ENCODE measurements at regions not wholly inside any gene's neighbourhood (a gene's known extent, or its start where the extent isn't known, plus 50 kb on each side); places are given as distances from the start of the nearest gene placed in this dataset.

- Histone ChIP-seq H3K4me1 (ENCODE audit: control insufficient read depth in 2 of 2, insufficient read depth in 2 of 2, low read length in 1 of 2) (no peaks in the 10 kb centered on the region), H3K4me3 (ENCODE audit: low read depth in 1 of 2, low read length in 2 of 2) (no peak overlapping the region), H3K27me3 (ENCODE audit: control insufficient read depth in 1 of 2, insufficient read depth in 2 of 2, low read length in 2 of 2) (no peaks in the 10 kb centered on the region), H3K9me3 (ENCODE audit: control insufficient read depth in 2 of 2, insufficient read depth in 1 of 2, low read depth in 1 of 2, low read length in 1 of 2) (no peaks in the 10 kb centered on the region), H3K27ac (ENCODE audit: low read depth in 2 of 2, low read length in 1 of 2) (no peak overlapping the region), H3K36me3 (ENCODE audit: control insufficient read depth in 2 of 2, insufficient read depth in 2 of 2, low read length in 1 of 2) (no peaks in the 10 kb centered on the region)
- 61 to 70% methylated on average over 1 of the region's 1 CpG for WGBS, 2 donors
Observed at GRCh38 chr10:80985102-80985501, 447.4 kb downstream of the SH2D4B start.

DNA sequence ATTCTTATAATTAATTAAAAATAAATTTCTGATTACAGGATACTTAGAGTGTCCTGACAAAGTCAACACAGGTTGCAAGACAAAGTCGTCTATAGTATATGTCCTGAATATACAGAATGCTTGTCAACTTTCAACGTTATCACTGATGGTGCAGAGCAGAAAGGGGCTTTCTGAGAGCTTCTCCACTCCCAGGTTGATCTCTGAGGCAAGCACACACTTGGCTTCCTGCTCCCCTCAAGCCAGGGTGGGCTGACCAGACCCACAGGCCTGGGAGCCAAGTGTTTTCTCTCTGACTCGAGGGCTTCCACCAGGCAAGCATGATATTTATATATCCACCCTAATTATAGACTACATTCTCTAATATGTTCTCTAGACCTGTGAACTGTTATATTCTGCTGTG, 448.9 kb downstream of the SH2D4B start:
- Histone ChIP-seq H3K36me3 (ENCODE audit: control insufficient read depth in 2 of 2, insufficient read depth in 2 of 2, low read length in 1 of 2) (no peaks in the 10 kb centered on the region), H3K4me3 (ENCODE audit: low read depth in 1 of 2, low read length in 2 of 2) (no peak overlapping the region), H3K27me3 (ENCODE audit: control insufficient read depth in 1 of 2, insufficient read depth in 2 of 2, low read length in 2 of 2) (no peaks in the 10 kb centered on the region), H3K9me3 (ENCODE audit: control insufficient read depth in 2 of 2, insufficient read depth in 1 of 2, low read depth in 1 of 2, low read length in 1 of 2) (no peaks in the 10 kb centered on the region), H3K4me1 (ENCODE audit: control insufficient read depth in 2 of 2, insufficient read depth in 2 of 2, low read length in 1 of 2) (no peaks in the 10 kb centered on the region), H3K27ac (ENCODE audit: low read depth in 2 of 2, low read length in 1 of 2) (no peak overlapping the region)
- 36 to 51% methylated on average over 3 of the region's 3 CpGs for WGBS, 2 donors

GRCh38 chr10:80988755-80989154, 451.1 kb downstream of the SH2D4B start:
- no peaks in the 10 kb centered on the region for H3K9me3 ChIP-seq (ENCODE audit: control insufficient read depth in 2 of 2, insufficient read depth in 1 of 2, low read depth in 1 of 2, low read length in 1 of 2)
- H3K36me3 ChIP-seq (ENCODE audit: control insufficient read depth in 2 of 2, insufficient read depth in 2 of 2, low read length in 1 of 2): no peaks in the 10 kb centered on the region
- 20 to 37% methylated on average over 3 of the region's 3 CpGs for WGBS, 2 donors
- H3K27ac ChIP-seq (ENCODE audit: low read depth in 2 of 2, low read length in 1 of 2): no peak overlapping the region
- no peak overlapping the region for H3K4me3 ChIP-seq (ENCODE audit: low read depth in 1 of 2, low read length in 2 of 2)
- H3K27me3 ChIP-seq (ENCODE audit: control insufficient read depth in 1 of 2, insufficient read depth in 2 of 2, low read length in 2 of 2): no peaks in the 10 kb centered on the region
- no peaks in the 10 kb centered on the region for H3K4me1 ChIP-seq (ENCODE audit: control insufficient read depth in 2 of 2, insufficient read depth in 2 of 2, low read length in 1 of 2)

DNA sequence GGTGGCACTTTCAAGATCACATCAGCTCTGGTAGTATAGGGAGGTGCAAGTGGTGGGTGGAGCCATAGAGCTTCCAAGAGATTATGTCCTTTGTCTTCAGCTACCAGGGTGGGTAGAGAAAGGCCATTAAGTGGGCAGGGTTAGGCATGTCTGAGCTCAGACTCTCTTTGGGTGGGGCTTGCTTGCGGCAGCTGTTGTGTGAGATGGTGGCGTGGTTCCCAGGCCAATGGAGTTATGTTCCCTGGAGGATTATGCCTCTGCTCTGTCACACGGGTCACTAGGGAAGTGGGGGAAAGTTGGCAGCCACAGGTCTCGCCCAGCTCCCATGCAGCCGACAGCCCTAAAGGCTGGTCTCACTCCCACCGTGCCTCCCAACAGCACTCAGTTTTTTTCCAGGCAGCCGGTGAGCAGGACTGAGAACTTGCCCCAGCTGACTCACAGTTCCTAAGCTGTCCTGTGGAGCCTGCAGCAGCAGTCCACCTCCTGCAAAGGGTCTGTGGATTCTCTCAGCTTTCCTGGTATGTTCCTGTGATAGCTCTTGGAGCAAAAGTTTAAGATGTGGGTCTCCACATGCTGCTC, 459.0 kb downstream of the SH2D4B start:
- 46 to 73% methylated on average over 7 of the region's 7 CpGs for WGBS, 2 donors
- H3K27ac ChIP-seq (ENCODE audit: low read depth in 2 of 2, low read length in 1 of 2): peak overlapping the region; percentile 65 to 70

GRCh38 chr10:81000781-81001180, 463.1 kb downstream of the SH2D4B start:
- Histone ChIP-seq H3K4me1 (ENCODE audit: control insufficient read depth in 2 of 2, insufficient read depth in 2 of 2, low read length in 1 of 2) (peaks cover 3 to 5% of the 10 kb centered on the region in 2 donors), H3K4me3 (ENCODE audit: low read depth in 1 of 2, low read length in 2 of 2) (no peak overlapping the region), H3K27ac (ENCODE audit: low read depth in 2 of 2, low read length in 1 of 2) (no peak overlapping the region), H3K27me3 (ENCODE audit: control insufficient read depth in 1 of 2, insufficient read depth in 2 of 2, low read length in 2 of 2) (no peaks in the 10 kb centered on the region), H3K9me3 (ENCODE audit: control insufficient read depth in 2 of 2, insufficient read depth in 1 of 2, low read depth in 1 of 2, low read length in 1 of 2) (no peaks in the 10 kb centered on the region), H3K36me3 (ENCODE audit: control insufficient read depth in 2 of 2, insufficient read depth in 2 of 2, low read length in 1 of 2) (no peaks in the 10 kb centered on the region)
- 89 to 92% methylated on average over 1 of the region's 1 CpG for WGBS, 2 donors

More for the DNA sequence above, 459.0 kb downstream of the SH2D4B start:
- Histone ChIP-seq H3K27me3 (ENCODE audit: control insufficient read depth in 1 of 2, insufficient read depth in 2 of 2, low read length in 2 of 2) (no peaks in the 10 kb centered on the region), H3K36me3 (ENCODE audit: control insufficient read depth in 2 of 2, insufficient read depth in 2 of 2, low read length in 1 of 2) (no peaks in the 10 kb centered on the region), H3K4me3 (ENCODE audit: low read depth in 1 of 2, low read length in 2 of 2) (no peak overlapping the region), H3K9me3 (ENCODE audit: control insufficient read depth in 2 of 2, insufficient read depth in 1 of 2, low read depth in 1 of 2, low read length in 1 of 2) (peaks cover 0 to 2% of the 10 kb centered on the region in 2 donors), H3K4me1 (ENCODE audit: control insufficient read depth in 2 of 2, insufficient read depth in 2 of 2, low read length in 1 of 2) (peaks cover 3 to 5% of the 10 kb centered on the region in 2 donors)

DNA sequence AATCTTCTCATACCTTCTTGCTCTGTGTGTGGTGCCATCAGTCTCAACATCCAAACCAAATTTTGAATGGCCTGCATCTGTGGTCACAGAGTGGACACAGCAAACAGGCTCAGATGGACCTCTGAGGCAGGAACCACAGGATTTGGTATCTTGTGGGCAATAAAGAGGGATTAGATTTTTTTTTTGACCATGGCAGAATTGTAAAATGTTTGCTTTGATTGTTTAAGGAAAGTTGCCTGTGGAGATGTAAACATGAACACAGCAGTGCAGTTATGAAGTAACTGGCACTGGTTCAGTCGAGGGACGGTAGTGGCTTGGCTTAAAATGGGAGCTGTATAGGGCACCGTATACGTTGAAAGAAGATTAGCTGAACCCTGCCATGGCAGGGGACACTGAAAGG, 464.7 kb downstream of the SH2D4B start:
- H3K36me3 ChIP-seq (ENCODE audit: control insufficient read depth in 2 of 2, insufficient read depth in 2 of 2, low read length in 1 of 2): no peaks in the 10 kb centered on the region
- no peaks in the 10 kb centered on the region for H3K9me3 ChIP-seq (ENCODE audit: control insufficient read depth in 2 of 2, insufficient read depth in 1 of 2, low read depth in 1 of 2, low read length in 1 of 2)
- H3K27ac ChIP-seq (ENCODE audit: low read depth in 2 of 2, low read length in 1 of 2): no peak overlapping the region
- H3K4me3 ChIP-seq (ENCODE audit: low read depth in 1 of 2, low read length in 2 of 2): no peak overlapping the region
- 76 to 87% methylated on average over 4 of the region's 4 CpGs for WGBS, 2 donors
- peaks cover 0 to under 1% of the 10 kb centered on the region in 2 donors for H3K4me1 ChIP-seq (ENCODE audit: control insufficient read depth in 2 of 2, insufficient read depth in 2 of 2, low read length in 1 of 2)
- no peaks in the 10 kb centered on the region for H3K27me3 ChIP-seq (ENCODE audit: control insufficient read depth in 1 of 2, insufficient read depth in 2 of 2, low read length in 2 of 2)

GRCh38 chr10:81007872-81008271, 470.2 kb downstream of the SH2D4B start:
- no peaks in the 10 kb centered on the region for H3K27me3 ChIP-seq (ENCODE audit: control insufficient read depth in 1 of 2, insufficient read depth in 2 of 2, low read length in 2 of 2)
- no peaks in the 10 kb centered on the region for H3K9me3 ChIP-seq (ENCODE audit: control insufficient read depth in 2 of 2, insufficient read depth in 1 of 2, low read depth in 1 of 2, low read length in 1 of 2)
- WGBS, 2 donors: 45 to 58% methylated on average over 1 of the region's 1 CpG

DNA sequence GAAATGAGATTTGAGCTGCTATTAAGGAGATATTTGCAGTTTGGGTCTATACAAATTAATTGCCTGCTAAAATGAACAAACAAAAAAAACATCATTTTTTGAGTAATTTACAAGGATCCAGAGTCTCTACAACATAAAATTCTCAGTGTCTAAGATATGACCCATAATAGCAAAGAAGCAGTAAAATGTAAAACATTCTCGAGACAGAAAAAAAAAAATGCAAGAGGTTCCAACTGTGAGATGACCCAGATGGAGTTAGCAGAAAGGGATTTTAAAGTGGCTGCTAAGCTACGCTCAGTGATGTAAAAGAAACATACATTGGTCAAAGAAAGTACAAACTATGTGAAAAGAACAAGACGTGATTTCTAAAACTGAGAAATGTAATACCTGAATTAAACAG, 471.0 kb downstream of the SH2D4B start:
- H3K27me3 ChIP-seq (ENCODE audit: control insufficient read depth in 1 of 2, insufficient read depth in 2 of 2, low read length in 2 of 2): no peaks in the 10 kb centered on the region
- WGBS, 2 donors: 67 to 70% methylated on average over 3 of the region's 3 CpGs
- no peak overlapping the region for H3K4me3 ChIP-seq (ENCODE audit: low read depth in 1 of 2, low read length in 2 of 2)
- H3K4me1 ChIP-seq (ENCODE audit: control insufficient read depth in 2 of 2, insufficient read depth in 2 of 2, low read length in 1 of 2): no peaks in the 10 kb centered on the region
- H3K9me3 ChIP-seq (ENCODE audit: control insufficient read depth in 2 of 2, insufficient read depth in 1 of 2, low read depth in 1 of 2, low read length in 1 of 2): no peaks in the 10 kb centered on the region
- no peak overlapping the region for H3K27ac ChIP-seq (ENCODE audit: low read depth in 2 of 2, low read length in 1 of 2)
- H3K36me3 ChIP-seq (ENCODE audit: control insufficient read depth in 2 of 2, insufficient read depth in 2 of 2, low read length in 1 of 2): no peaks in the 10 kb centered on the region

More at GRCh38 chr10:81007872-81008271, 470.2 kb downstream of the SH2D4B start:
- Histone ChIP-seq H3K4me3 (ENCODE audit: low read depth in 1 of 2, low read length in 2 of 2) (no peak overlapping the region), H3K27ac (ENCODE audit: low read depth in 2 of 2, low read length in 1 of 2) (no peak overlapping the region), H3K4me1 (ENCODE audit: control insufficient read depth in 2 of 2, insufficient read depth in 2 of 2, low read length in 1 of 2) (no peaks in the 10 kb centered on the region), H3K36me3 (ENCODE audit: control insufficient read depth in 2 of 2, insufficient read depth in 2 of 2, low read length in 1 of 2) (no peaks in the 10 kb centered on the region)

GRCh38 chr10:81009296-81009695, 471.6 kb downstream of the SH2D4B start:
- no peak overlapping the region for H3K27ac ChIP-seq (ENCODE audit: low read depth in 2 of 2, low read length in 1 of 2)
- H3K27me3 ChIP-seq (ENCODE audit: control insufficient read depth in 1 of 2, insufficient read depth in 2 of 2, low read length in 2 of 2): no peaks in the 10 kb centered on the region
- WGBS, 2 donors: 84 to 90% methylated on average over 5 of the region's 5 CpGs
- no peaks in the 10 kb centered on the region for H3K36me3 ChIP-seq (ENCODE audit: control insufficient read depth in 2 of 2, insufficient read depth in 2 of 2, low read length in 1 of 2)
- H3K4me3 ChIP-seq (ENCODE audit: low read depth in 1 of 2, low read length in 2 of 2): no peak overlapping the region
- no peaks in the 10 kb centered on the region for H3K9me3 ChIP-seq (ENCODE audit: control insufficient read depth in 2 of 2, insufficient read depth in 1 of 2, low read depth in 1 of 2, low read length in 1 of 2)
- no peaks in the 10 kb centered on the region for H3K4me1 ChIP-seq (ENCODE audit: control insufficient read depth in 2 of 2, insufficient read depth in 2 of 2, low read length in 1 of 2)

GRCh38 chr10:81013771-81014170, 476.1 kb downstream of the SH2D4B start:
- 36 to 66% methylated on average over 5 of the region's 5 CpGs for WGBS, 2 donors
- H3K27ac ChIP-seq (ENCODE audit: low read depth in 2 of 2, low read length in 1 of 2): no peak overlapping the region

More at GRCh38 chr10:81013771-81014170, 476.1 kb downstream of the SH2D4B start:
- H3K27me3 ChIP-seq (ENCODE audit: control insufficient read depth in 1 of 2, insufficient read depth in 2 of 2, low read length in 2 of 2): no peaks in the 10 kb centered on the region
- no peaks in the 10 kb centered on the region for H3K36me3 ChIP-seq (ENCODE audit: control insufficient read depth in 2 of 2, insufficient read depth in 2 of 2, low read length in 1 of 2)
- no peaks in the 10 kb centered on the region for H3K4me1 ChIP-seq (ENCODE audit: control insufficient read depth in 2 of 2, insufficient read depth in 2 of 2, low read length in 1 of 2)
- no peaks in the 10 kb centered on the region for H3K9me3 ChIP-seq (ENCODE audit: control insufficient read depth in 2 of 2, insufficient read depth in 1 of 2, low read depth in 1 of 2, low read length in 1 of 2)
- no peak overlapping the region for H3K4me3 ChIP-seq (ENCODE audit: low read depth in 1 of 2, low read length in 2 of 2)

All from esophagus (tissue), 2 donors.